Peyer's patch (tissue), 4 donors: ENCODE measurements at regions not wholly inside any gene's neighbourhood (a gene's known extent, or its start where the extent isn't known, plus 50 kb on each side); places are given as distances from the start of the nearest gene placed in this dataset.

Experiments used
- CTCF ChIP-seq, 6 experiments: fragments of 450-650 bp in 4 of 6; fragments of 200-600 bp in 2 of 6; sonication (generic) in 1 of 6; IDR thresholded peaks; one replicate each; pipeline ENCODE4 v1.5.1; 2017 to 2019; ENCODE audit warnings: antibody characterized with exemption in 6 of 6, mild to moderate bottlenecking in 3 of 6, moderate library complexity in 1 of 6
- POLR2A ChIP-seq, 2 donors: fragments of 450-650 bp; IDR thresholded peaks; one replicate each; pipeline ENCODE4 v1.5.1; 2017; ENCODE audit warnings: antibody characterized with exemption in 2 of 2, mild to moderate bottlenecking in 2 of 2, moderate library complexity in 2 of 2

GRCh38 chrX:65610040-65610439 lies 57.4 kb upstream of the MSN start:
- TF ChIP-seq CTCF (IDR thresholded peaks at IDR 0.05) = no peak
- TF ChIP-seq POLR2A (IDR thresholded peaks at IDR 0.05) = no peak
